ENCODE measurements at regions not wholly inside any gene's neighbourhood (a gene's known extent, or its start where the extent isn't known, plus 50 kb on each side); places are given as distances from the start of the nearest gene placed in this dataset.

DNA sequence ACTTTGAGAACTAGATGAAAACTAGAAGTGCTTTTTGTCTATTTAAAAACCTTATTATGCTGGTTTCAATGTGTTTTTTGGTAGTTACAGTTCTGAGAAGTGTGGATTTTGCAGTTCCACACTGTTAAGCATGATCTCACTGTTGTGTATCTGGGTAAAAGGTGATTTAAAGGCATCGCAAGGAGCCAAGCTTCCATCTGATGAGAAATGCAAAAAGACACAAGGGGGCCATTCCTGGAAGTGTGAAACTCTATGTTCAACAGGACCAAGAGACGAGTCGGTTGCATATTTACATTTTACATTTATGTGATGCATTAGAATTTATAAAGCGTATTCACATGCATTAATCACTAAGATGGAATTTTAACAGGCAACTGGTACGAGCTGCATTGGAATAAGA lies 490.8 kb downstream of the NPIPA7 start:
- DNase-seq (ENCODE audit: low read depth in 1 of 2, low spot score in 1 of 2), result no peak

DNA sequence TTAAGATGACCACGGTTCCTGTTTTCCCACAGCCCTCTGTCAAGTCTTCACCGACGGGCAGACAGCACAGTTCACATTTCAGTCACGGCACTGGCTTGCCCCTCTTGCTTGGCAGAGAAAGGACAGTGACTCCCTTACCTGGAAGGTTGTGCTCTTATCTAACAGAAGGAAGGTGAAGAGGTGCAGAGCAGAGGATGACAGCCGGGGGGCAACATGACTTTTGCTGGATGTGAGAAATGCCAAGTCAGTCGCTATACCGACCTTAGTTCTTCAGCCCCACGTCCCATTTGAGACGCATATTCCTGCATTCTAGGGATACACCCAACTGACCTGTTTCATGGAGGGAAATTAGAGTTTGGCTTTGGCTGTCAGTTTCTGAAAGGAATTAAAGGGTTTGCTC lies 492.3 kb downstream of the NPIPA7 start:
- DNase-seq (ENCODE audit: low read depth in 1 of 2, low spot score in 1 of 2), result no peak

DNA sequence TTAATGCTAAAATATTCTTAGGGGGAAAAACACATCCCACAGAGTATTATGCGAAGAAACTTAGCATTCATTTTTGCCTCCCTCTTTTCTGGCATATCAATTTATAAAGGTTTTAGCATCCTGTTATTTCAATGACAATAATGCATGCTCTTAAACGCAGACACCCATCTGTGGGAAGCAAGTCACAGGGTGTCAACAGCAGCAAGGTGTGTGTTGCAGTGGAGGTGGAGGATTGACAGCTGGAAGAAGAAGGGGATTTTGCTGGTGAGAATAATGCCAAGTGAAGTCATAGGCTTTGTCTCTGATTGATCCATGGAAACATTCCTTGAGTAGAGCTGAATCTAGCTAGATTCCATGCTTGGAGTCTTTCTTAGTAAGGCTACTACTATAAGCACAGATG lies 498.1 kb downstream of the NPIPA7 start:
- no peak for DNase-seq (ENCODE audit: low read depth in 1 of 2, low spot score in 1 of 2)

DNA sequence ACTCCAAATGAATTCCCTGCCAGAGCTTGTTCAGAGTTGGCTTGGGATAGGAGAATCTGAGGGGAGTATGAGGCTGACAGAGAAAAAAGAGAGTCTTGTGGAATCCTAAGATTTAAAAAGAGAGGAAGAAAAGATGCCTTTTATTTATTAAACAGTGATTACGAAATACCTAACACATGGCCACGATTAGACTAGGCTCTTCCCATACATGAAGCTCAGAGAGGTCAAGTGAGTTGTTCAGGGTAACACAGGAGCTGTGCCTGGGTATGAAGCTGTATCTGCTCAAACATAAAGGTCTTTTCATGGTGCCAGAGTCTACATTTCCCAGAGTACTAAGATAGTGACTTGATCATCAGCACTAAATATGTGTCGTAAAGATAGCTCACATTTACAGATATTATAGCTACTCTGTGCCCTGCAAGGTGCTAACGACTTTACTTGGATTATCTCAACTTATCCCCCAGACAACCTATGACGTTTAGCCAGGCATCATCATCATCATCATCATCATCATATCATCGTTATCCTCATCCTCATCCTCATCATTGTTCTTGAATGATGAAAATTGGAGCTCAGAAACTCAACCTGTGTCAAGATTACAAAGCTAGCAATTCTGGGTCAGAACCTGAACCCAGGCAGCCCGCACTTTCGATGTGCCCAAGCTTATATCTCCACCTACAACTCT lies 500.8 kb downstream of the NPIPA7 start:
- DNase-seq (ENCODE audit: low read depth in 1 of 2, low spot score in 1 of 2), result no peak

DNA sequence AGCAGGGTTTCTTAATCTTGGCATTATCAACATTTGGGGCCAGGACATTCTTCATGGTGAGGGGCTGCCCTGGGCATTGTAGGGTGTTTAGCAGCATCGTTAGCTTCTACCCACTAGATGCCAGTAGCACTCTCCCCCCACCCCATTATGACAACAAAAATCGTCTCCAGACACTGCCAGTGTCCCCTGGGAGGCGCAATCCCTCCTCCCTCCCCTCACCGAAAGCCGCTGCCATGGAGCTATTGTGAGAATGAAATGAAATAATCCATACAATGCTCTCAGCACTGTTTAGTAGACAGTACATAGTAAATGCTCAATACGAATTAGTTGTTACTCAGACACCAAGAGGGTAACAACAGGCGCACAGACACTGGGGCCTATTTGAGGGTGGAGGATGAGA lies 502.9 kb downstream of the NPIPA7 start:
- no peak for DNase-seq (ENCODE audit: low read depth in 1 of 2, low spot score in 1 of 2)

DNA sequence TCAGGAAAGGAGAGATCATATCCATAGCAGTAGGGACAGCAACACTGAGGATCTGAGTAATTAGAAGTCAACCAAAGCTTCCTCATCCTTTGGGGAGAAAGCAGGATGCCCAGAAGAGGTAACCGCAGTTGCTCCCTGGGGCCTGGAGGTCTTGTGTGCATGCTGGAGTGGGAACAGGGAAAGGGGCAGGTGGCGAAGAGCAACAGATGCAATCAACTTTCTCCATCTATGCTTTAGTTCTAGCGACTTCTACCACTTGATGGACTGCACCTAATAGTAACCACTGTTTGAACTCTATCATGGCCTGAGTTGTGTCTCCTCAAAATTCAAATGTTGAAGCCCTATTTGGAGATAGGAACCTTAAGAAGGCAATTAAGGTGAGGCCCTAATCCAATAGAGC lies 503.8 kb downstream of the NPIPA7 start:
- DNase-seq (ENCODE audit: low read depth in 1 of 2, low spot score in 1 of 2), result no peak

DNA sequence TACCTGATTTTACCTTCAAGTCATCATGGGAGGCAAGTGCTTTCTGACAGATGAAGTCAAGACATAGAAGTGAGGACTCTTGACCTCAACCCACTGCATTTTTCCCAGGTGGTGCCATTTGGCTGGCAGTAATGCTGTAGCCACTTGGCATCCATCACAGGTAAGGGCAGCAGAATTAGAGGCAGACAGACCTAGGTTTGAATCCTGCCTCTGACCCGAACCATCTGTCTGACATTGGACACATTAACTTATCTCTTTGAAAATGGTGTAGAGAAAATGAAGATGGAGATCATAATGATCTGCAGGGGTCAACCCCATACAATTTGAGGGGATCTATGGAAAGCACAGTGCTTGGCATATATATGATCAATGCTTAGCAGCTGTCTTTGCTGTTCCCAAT lies 505.5 kb downstream of the NPIPA7 start:
- no peak for DNase-seq (ENCODE audit: low read depth in 1 of 2, low spot score in 1 of 2)

DNA sequence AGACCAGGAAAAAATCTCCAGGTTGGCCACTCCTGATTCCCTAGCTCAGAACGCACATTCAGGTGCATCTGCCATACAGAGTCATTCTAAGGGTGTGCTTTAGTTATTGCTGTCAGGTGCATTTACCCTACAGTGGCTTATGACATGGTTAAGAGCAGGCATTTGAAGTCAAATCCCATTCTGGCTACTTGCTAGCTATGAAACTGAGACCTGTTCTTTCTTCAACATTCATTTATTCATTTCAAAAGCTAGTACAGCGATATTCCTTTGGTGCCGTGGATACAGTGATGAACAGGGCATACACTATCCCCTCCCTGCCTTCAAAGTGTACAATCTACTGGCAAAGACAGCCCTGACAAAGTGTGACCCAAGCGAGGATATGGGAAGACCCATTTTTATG lies 508.3 kb downstream of the NPIPA7 start:
- DNase-seq (ENCODE audit: low read depth in 1 of 2, low spot score in 1 of 2), result no peak

DNA sequence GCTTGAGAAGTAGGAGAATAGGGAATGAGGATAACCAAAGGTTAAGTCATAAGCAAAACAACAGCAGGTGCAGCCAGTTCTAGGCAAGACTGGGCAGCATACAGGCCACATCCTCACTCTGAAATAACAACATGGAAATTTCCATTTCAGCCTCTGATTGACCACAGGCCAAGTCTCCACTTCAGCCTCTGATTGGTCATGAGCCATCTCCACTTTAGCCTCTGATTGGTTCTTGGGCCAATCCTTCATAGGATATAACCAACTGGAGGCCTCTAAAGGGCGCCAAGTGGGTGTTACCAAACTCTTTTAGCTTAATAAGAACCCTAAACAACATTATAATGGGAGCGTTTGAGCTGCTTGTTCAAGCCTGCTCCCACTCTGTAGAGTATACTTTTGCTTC lies 512.0 kb downstream of the NPIPA7 start:
- no peak for DNase-seq (ENCODE audit: low read depth in 1 of 2, low spot score in 1 of 2)

DNA sequence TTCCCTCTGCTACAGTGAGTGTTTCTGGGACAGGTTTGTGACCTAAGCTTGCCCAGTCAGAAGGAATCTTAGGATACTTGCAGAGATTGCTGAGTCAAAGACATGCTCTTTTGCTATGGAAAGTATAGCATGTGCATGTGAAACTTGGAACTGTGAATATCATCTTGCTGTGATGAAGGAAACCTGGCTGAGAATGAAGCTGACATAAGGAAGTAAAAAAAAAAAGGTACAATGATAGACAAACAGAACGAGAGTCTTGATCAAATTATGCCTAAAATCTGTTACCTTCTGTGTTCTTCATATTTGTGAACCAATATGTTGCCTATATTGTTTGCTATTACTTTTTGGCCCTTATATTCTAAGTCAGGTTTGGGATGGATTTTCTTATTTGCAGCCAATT lies 525.7 kb downstream of the NPIPA7 start:
- DNase-seq (ENCODE audit: low read depth in 1 of 2, low spot score in 1 of 2), result no peak

DNA sequence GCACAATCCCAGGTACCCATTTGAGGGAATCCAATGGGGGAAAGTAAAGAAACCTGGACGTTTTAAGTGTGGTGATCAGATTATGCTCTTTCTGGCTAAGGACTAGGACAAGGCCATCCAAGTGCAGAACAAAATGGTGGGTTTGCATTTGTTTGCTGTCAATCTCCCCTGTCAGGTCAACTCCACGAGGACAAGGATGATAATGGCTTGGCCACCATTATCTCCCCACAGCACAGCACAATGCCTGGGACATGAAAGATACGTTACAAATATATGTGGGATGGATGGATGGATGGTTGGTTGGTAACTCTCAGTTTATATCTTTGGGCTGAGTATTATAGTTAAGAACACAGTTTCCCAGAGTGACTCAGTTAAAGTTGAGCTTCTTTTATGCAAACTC lies 526.9 kb downstream of the NPIPA7 start:
- no peak for DNase-seq (ENCODE audit: low read depth in 1 of 2, low spot score in 1 of 2)

DNA sequence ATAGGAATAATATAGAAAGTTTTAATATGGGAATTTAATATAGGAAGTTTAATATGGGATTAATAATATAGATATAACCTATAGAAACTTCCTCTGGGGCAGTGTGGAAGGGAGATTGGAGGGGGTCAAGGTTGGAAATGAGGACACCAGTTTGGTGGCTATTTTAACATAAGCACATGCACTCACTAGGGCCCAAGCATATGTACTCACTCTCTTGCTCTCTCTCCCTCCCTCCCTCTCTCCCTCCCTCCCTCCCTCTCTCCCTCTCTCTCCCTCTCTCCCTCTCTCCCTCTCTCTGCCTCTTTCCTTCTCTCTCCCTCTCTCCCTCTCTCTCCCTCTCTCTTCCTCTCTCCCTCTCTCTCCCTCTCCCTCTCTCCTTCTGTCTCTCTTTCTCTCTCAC lies 528.1 kb downstream of the NPIPA7 start:
- DNase-seq (ENCODE audit: low read depth in 1 of 2, low spot score in 1 of 2), result no peak

DNA sequence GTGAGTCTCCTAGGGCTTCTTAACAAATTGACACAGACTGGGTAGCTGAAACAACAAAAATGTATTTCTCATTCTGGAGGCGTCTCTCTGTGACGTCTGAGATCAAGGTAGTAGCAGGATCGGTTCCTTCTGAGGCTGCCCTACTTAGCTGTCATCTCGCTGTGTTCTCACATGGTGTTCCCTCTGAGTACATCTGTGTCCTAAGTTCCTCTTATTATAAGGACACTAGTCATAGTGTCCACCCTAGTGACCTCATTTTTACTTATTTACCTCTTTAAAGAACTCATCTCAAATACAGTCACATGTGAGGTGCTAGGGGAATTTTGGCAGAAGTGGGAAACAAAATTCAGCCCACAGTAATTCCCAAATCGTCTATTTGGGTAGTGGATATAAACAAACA lies 529.1 kb downstream of the NPIPA7 start:
- DNase-seq (ENCODE audit: low read depth in 1 of 2, low spot score in 1 of 2), result no peak

DNA sequence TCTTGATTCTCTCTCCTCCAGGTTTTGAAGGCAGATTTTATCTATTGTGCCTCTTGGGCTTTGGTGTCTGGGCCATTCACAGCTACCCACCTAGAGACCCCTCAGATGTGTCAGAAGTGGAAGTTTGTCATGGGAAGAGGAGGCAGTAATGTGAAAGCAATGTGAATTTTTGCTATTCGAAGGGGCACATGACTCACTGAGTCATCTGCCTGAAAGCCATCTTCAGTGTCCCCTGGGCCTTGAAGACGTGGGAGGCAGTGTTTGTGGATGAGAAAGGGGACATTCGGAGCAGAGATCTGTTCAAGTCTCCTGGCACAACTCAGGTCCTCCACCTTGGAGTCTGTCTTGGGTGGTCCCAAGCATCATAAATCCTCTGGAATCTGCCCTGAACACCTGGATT lies 530.2 kb downstream of the NPIPA7 start:
- no peak for DNase-seq (ENCODE audit: low read depth in 1 of 2, low spot score in 1 of 2)

DNA sequence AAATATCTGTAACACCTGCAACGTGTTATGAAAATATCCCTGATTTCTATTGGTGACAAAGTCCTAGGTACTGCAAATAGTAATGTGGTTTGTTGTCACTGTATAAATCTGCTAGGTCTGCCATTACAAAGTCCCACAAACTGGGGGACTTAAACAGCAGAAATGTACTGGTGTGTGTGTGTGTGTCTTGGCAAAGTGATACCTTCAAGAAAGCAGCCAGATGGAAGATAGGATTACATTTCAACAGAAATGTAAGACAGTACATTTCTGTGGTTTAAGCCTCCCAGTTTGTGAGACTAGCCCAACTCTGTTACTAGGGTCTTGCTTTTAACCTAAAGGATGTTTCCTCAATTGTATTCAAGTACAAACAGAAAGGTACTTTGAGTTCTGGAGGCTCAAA lies 531.7 kb downstream of the NPIPA7 start:
- DNase-seq (ENCODE audit: low read depth in 1 of 2, low spot score in 1 of 2), result no peak

DNA sequence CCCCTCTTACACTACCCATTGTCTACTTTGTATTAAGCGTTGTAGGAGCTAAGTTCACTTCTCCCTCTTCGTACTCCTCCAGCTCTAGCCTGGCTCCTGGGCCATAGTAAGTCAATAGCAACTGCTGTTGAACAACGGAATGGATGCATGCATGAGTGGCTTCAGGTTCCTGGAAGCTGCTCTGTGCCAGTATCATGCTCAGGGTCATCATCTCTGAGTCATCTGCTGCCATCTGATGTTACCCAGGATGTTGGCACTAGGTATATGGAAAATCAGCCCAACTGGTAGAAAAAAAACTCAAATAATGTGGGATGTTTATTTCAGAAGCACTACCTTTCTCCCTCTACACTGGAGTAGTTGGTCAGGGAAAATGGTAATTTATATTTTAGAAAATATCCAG lies 536.8 kb downstream of the NPIPA7 start:
- no peak for DNase-seq (ENCODE audit: low read depth in 1 of 2, low spot score in 1 of 2)

DNA sequence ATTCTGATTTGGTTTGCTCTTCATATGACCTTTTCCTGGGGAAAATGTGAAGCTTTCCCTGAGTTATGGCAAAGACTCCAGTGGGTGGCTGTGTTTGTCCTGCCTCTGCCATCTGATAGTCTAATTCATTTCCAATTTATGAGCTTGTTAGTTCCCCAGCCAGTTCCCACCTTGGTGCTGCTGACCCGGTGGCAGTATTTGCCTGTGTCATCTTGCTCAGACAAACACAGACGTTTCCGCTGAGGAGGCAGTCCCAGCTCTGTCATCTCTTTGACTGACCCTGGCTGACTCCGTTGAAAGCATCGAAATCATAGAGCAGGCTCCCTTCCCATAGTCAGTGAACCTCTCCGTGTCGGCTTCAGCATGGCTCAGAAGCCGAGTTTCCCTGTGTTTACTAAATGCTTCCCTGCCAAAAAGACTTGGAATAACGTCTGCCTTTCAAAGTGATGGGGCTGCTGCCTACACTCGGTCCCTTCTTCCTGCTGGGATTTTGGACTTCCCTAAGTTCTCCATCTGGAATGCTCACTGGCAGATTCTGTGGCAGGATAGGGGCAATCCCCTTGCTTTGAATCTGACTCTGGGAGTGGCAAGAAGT lies 538.3 kb downstream of the NPIPA7 start:
- no peak for DNase-seq (ENCODE audit: low read depth in 1 of 2, low spot score in 1 of 2)

DNA sequence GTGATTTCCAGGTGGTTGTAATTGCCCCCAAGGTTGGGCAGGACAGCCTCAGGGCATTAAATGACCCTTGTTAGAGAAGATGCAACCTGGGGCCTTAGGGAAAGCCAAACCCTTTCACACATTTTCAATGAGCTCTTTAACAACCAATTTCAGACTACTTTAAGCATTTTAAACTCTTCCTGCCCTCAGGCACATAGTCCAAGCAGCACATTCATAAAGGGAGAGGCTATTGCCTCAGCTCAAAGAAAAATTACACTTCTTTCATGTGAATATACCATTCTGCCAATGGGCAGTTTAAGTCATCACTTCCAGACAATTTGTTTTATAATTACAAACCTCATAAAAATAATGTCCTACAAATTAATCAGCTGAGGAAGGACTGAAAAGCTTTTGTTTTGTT lies 544.5 kb downstream of the NPIPA7 start:
- no peak for DNase-seq (ENCODE audit: low read depth in 1 of 2, low spot score in 1 of 2)

DNA sequence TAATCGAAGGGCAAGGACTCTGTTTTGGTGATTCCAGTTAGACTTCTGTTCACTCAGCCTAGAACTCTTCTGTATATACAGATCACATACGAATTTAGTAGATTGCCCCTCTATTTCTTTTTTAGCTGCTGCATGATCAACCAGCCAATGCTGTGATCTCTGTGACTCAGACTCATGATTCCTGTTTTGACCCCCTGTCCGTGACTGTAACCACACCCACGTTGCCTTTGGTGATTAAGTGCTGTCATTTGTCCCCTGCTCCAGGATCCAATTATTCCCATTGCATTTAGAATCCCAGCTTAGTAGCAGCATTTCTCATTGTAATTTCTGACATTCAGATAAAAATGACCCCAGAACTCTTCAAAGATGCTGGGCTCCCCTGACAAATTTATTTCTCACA lies 545.7 kb downstream of the NPIPA7 start:
- DNase-seq (ENCODE audit: low read depth in 1 of 2, low spot score in 1 of 2), result no peak

DNA sequence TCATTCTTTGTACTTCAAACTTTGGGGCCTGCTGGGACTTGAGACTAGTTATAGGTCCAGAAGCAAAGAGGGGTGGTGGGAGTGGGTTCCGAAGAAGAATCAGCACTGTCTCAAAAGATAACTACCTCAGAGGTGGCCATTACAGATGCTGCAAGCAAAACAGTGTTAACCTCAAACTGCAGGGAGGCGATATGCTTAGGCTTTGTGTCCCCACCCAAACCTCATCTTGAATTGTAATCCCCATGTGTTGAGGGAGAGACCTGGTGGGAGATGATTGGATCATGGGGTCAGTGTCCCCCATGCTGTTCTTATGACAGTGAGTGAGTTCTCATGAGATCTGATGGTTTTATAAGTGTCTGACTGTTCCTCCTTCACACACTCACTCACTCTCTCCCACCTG lies 545.3 kb downstream of the XYLT1 start:
- no peak for DNase-seq (ENCODE audit: low read depth in 1 of 2, low spot score in 1 of 2)

DNA sequence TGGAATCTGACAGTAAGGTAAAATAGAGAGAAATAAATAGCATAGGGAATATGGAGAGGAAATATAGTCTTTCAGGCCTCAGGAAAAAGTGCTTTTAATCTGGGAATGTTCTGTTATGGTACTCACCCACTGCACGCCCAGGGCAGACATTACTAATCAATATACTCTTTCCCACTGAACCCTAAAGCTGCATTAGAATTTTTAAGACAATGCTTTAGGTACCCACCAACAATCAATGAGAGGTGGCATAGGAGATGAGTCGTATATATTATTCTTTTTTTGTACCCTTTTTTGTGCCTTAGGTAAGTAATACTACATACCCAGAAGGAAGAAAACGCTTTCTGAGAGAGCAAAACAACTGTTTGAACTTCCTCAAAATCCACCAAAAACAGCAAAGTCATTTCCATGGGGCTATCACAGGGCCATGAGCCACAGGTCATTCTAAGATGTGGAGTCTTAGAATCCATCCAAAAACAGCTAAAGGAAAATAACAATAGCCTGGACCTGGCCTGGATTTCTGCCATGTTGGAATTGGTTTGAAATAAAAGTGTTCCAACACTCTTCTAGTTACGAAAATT lies 542.1 kb downstream of the XYLT1 start:
- no peak for DNase-seq (ENCODE audit: low read depth in 1 of 2, low spot score in 1 of 2)

DNA sequence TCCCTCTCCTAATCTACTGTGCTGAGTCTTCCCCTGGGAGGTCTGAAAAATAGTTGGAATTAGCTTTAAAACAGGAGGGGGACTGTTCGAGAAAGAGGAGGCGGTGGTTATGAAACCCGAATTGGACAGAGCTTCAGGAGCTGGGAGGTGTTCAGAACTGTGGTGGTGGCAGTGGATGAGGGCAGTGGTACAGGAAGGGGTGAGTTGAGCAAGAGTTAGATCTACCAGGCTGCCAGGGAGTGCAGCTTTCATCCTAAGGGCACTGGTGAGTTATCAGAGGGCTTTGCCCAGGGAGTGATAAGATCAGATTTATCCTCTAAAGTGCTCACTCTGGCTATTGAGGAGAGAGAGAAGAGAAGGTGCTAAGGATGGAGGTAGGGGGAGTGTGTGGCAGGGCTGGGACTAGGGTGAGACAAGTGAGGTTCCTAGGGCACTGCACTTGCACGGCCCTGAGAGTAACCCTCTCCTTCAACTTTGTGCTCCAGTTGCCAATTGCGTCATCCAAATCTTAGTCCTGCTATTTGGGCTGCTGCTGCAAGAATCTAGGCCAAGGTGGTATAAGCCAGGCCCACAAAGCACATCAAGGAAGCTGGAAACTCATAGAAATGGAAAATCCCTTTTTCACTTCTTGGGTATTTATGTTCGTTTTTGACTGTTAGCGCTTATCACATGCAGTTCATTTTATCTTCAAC lies 540.3 kb downstream of the XYLT1 start:
- DNase-seq (ENCODE audit: low read depth in 1 of 2, low spot score in 1 of 2), result no peak

Measured in activated T-helper 1 cell treated with anti-CD3 and anti-CD28 coated beads, Interleukin-2, amount 50 U/mL, for 16 hours (primary cell).